Mucosa of stomach (tissue), 1 donor: ENCODE measurements at regions not wholly inside any gene's neighbourhood (a gene's known extent, or its start where the extent isn't known, plus 50 kb on each side); places are given as distances from the start of the nearest gene placed in this dataset.

ENCODE experiments used
- H3K27me3 ChIP-seq: one replicate; pipeline ENCODE4 v1.7.0; 2013; ENCODE audit warnings: mild to moderate bottlenecking, low read length; ENCODE audit not compliant: control insufficient read depth, insufficient read depth
- H3K36me3 ChIP-seq: one replicate; pipeline ENCODE4 v1.7.0; 2013; ENCODE audit warnings: low read length; ENCODE audit not compliant: control insufficient read depth, insufficient read depth
- H3K4me1 ChIP-seq: one replicate; pipeline ENCODE4 v1.7.0; 2013; ENCODE audit warnings: mild to moderate bottlenecking, low read length; ENCODE audit not compliant: control insufficient read depth, insufficient read depth
- H3K4me3 ChIP-seq: one replicate; pipeline ENCODE4 v1.7.0; 2013; ENCODE audit warnings: low read length
- H3K9ac ChIP-seq: one replicate; pipeline ENCODE4 v1.7.0; 2013; ENCODE audit warnings: mild to moderate bottlenecking, low read length, moderate library complexity
- H3K9me3 ChIP-seq: one replicate; pipeline ENCODE4 v1.7.0; 2013; ENCODE audit warnings: mild to moderate bottlenecking, low read length, moderate library complexity; ENCODE audit not compliant: control insufficient read depth
- donor health status: Pancreatic carcinoma.

DNA sequence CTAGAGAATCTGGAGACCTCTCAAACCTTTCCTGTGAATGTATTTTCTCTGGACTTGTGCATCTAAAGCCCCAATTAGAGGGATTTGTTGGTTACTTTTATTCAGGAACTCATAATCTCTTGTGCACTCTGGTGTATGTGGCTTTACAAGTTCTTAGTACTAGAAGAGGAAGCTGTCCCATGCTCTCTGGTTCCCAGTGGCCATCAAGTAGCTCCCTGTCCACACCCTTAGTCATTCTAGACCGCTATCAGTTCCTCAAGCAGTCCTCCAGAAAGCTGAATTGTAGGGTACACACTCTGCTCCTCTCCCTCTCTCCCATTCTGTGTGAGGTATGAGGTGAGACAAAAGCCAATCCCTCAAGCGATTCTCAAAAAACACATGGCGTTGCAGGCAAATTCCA lies 470.3 kb downstream of the PTPRC start:
- Histone ChIP-seq H3K9ac (no peak overlapping the region), H3K9me3 (no peaks in the 10 kb centered on the region), H3K36me3 (no peaks in the 10 kb centered on the region), H3K4me3 (no peak overlapping the region), H3K4me1 (no peaks in the 10 kb centered on the region), H3K27me3 (no peaks in the 10 kb centered on the region)

DNA sequence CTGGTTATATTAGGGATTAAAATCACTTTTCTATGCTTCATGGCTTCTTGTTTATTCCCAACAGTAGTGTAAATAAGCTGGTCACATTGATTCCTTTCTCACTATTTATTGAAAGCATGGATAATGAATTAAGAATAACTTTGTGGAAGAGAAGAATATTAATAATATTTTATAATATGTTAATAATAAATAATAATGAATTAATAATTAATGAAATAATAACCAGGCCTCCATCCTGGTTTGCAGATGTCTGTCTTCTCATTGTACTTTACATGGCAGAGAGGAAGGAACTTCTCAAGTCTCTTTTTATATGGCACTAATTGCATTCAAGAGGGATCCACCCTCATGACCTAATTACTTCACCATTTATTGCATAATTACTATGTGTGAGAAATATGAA lies 473.5 kb downstream of the PTPRC start:
- no peak overlapping the region for H3K9ac ChIP-seq
- no peaks in the 10 kb centered on the region for H3K36me3 ChIP-seq
- no peaks in the 10 kb centered on the region for H3K27me3 ChIP-seq
- H3K9me3 ChIP-seq = no peaks in the 10 kb centered on the region
- no peaks in the 10 kb centered on the region for H3K4me1 ChIP-seq
- H3K4me3 ChIP-seq = no peak overlapping the region

DNA sequence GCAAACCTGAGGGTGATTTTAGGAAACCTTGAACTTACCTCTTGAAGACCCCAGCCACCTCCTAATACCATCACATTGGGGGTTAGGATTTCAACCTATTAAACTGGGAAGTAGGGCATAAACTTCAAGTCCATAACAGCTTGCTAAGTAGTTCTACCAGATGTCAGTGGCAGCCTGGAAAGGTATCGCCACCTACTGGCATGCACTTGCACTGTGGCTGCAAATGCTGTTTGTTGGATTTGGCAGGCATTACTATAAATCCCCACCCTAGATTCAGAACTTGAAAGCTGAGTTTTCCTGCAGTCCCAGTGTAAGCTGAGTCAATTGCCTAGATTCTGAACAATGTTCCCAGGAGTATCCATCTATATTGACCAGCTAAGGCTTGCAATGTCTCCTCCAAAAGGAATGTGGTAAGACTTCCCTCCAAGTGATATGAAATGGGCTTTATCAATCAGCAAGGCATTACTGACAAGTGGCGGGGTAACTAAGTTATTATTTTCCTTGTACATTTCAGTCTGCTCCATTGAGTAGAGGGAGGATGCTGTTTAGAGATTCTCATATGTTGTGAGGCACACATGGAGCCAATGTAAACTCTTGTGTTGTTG lies 474.5 kb downstream of the PTPRC start:
- H3K9ac ChIP-seq = no peak overlapping the region
- no peak overlapping the region for H3K4me3 ChIP-seq
- H3K4me1 ChIP-seq = no peaks in the 10 kb centered on the region
- no peaks in the 10 kb centered on the region for H3K9me3 ChIP-seq
- H3K27me3 ChIP-seq = no peaks in the 10 kb centered on the region
- no peaks in the 10 kb centered on the region for H3K36me3 ChIP-seq

DNA sequence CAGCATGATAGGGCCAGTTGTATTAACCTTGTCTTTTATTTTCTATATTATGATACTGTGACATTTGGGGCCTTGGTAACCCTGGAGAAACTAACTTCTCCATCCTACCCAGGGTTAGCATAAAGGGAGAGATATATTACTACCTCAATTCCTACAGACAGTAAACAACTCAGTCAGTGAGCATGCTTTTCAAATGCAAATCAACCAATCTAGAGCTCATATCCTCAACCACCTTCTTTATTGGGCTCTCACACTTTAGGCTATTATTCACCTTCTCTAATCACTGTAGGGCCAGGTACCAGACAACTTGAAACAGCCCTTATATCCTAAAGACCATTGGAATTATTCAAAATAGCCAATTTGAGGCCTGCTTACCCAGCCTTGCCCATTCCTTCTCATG lies 477.6 kb downstream of the PTPRC start:
- no peak overlapping the region for H3K4me3 ChIP-seq
- H3K27me3 ChIP-seq = no peaks in the 10 kb centered on the region
- no peaks in the 10 kb centered on the region for H3K36me3 ChIP-seq
- H3K4me1 ChIP-seq = no peaks in the 10 kb centered on the region
- no peaks in the 10 kb centered on the region for H3K9me3 ChIP-seq
- no peak overlapping the region for H3K9ac ChIP-seq

DNA sequence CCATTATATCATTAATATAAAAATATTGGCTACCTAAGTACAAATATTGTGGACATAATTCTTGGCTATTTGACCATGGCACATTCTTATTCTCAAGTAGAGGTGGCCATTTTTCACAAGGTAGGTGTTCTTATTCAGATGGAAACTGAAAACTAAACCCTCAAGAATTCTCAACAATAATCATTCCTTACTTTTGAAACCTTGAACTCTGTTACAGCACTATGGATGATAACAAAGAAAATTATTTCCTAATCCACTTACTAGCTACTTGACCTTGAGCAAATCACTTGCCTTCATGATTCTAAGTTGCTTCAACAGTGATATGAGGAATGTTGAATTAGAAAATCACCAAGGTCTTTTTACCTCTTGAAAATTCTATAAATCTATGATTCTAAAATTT lies 482.2 kb downstream of the PTPRC start:
- Histone ChIP-seq H3K36me3 (no peaks in the 10 kb centered on the region), H3K4me3 (no peak overlapping the region)

DNA sequence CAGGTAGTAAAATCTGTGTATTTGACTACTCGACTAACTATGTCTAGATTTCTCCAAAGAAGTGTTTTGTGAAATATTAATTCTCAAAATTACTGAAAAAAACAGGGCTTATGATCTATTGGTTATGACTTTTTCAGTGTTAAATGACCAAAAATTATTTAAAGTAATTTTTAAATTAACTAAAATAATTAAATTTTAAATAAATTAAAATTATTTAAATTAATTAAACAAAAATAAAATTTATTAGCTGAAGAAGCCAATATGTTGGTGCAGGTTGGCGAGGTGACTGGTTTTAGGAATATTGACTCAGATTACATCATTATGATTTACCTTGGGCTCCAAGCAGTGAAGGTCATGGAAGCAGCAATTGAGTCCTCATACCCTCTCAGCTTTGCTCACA lies 483.2 kb downstream of the PTPRC start:
- H3K9me3 ChIP-seq = no peaks in the 10 kb centered on the region

More for the DNA sequence above, 482.2 kb downstream of the PTPRC start:
- Histone ChIP-seq H3K9ac (no peak overlapping the region), H3K4me1 (no peaks in the 10 kb centered on the region), H3K27me3 (no peaks in the 10 kb centered on the region), H3K9me3 (no peaks in the 10 kb centered on the region)

DNA sequence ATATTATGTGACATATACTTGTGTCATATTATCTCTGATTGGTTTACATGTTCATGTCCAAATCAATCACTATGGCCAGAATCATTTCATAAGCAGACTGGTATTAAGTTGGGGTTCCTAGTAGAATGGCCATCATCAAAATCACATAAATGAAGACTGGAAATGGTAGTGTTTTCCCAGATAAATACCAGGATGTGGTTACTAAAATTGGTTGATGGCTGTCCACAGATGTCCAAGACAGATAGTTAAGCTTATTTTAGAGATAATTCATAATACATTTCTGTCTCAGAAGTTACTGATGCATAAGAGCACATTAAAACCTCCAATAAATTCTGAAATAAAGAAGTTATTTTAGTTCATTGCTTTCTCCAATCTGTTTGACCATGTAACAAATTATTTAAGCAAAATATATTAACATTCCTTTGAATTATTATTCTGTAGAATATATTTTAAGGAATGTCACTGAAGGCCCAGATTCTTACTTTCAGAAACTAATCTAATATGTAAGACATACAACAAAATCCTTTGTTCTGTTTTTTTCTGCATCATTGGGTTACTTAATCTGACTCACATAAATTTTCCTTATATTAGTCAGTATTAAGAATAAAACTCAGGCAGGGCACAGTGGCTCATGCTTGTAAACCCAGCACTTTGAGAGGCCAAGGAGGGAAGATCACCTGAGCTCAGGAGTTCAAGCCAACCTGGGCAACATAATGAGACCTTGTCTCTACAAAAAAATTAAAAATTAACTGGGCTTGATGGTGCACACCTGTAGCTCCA lies 483.9 kb downstream of the PTPRC start:
- H3K9ac ChIP-seq = no peak overlapping the region
- no peaks in the 10 kb centered on the region for H3K36me3 ChIP-seq
- H3K4me3 ChIP-seq = no peak overlapping the region
- no peaks in the 10 kb centered on the region for H3K4me1 ChIP-seq
- H3K27me3 ChIP-seq = no peaks in the 10 kb centered on the region
- no peaks in the 10 kb centered on the region for H3K9me3 ChIP-seq

More for the DNA sequence above, 483.2 kb downstream of the PTPRC start:
- H3K36me3 ChIP-seq = no peaks in the 10 kb centered on the region
- no peak overlapping the region for H3K4me3 ChIP-seq
- H3K27me3 ChIP-seq = no peaks in the 10 kb centered on the region
- H3K9ac ChIP-seq = no peak overlapping the region
- no peaks in the 10 kb centered on the region for H3K4me1 ChIP-seq

DNA sequence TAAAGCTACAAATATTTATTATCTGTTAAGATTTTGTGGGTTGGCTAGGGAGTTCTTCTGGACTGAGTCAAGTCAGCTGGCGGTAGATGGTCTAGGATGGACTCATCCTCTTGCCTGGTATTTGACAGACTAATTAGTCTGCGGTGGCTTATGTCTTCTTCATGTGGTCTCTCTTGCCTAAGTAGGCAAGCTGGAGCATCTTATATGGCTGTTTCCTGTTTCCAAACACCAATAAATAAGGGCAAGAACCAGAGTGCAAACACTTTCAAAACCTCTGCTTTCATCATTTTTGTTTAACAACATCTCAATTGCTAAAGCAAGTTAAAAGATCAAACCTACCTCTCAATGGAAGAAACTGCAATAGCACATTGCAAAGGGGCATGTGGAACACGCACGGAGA lies 484.8 kb downstream of the PTPRC start:
- Histone ChIP-seq H3K4me1 (no peaks in the 10 kb centered on the region), H3K9ac (no peak overlapping the region), H3K4me3 (no peak overlapping the region), H3K9me3 (no peaks in the 10 kb centered on the region), H3K27me3 (no peaks in the 10 kb centered on the region), H3K36me3 (no peaks in the 10 kb centered on the region)

DNA sequence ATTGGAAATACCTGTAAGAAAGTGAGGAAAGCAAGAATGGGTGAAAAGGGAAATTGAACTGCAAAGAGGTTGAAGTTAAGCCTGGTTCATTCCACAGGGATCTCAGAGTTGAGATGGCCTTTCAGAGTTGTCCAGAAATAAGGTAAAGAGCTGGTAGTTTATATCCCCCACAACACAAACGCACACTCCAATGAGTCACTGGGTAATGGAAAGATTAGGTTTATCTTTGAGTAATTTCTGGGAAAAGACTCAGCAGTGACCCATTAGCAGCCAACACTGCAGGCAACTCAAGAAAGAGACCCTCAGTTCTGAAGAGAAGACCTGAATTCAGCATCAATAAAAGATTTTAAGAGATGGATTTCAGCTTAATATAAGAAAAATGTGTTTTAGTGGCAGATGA lies 485.5 kb downstream of the PTPRC start:
- H3K9me3 ChIP-seq = no peaks in the 10 kb centered on the region
- no peak overlapping the region for H3K4me3 ChIP-seq
- H3K36me3 ChIP-seq = no peaks in the 10 kb centered on the region
- H3K9ac ChIP-seq = no peak overlapping the region
- H3K27me3 ChIP-seq = no peaks in the 10 kb centered on the region
- H3K4me1 ChIP-seq = no peaks in the 10 kb centered on the region

DNA sequence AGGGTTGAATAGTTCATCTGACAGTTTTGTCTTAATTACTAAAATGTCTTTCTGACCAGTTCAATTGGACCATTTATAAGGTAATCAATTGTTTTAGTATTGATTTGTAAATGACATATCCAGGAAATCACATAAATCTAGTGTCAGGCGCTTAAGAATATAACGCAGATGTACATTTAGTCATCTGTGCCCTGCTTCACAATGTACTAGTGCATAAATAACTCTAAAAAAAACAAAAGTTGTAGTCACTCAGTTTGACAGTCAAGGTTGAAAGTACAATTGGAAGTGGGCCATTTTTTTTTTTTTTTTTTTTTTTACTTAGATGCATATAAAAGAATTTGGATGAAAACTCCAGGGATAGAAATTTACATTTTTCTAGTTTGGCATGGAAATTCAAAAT lies 490.4 kb downstream of the PTPRC start:
- H3K9ac ChIP-seq = no peak overlapping the region
- H3K4me3 ChIP-seq = no peak overlapping the region
- no peaks in the 10 kb centered on the region for H3K27me3 ChIP-seq
- no peaks in the 10 kb centered on the region for H3K4me1 ChIP-seq
- H3K9me3 ChIP-seq = no peaks in the 10 kb centered on the region
- H3K36me3 ChIP-seq = no peaks in the 10 kb centered on the region

DNA sequence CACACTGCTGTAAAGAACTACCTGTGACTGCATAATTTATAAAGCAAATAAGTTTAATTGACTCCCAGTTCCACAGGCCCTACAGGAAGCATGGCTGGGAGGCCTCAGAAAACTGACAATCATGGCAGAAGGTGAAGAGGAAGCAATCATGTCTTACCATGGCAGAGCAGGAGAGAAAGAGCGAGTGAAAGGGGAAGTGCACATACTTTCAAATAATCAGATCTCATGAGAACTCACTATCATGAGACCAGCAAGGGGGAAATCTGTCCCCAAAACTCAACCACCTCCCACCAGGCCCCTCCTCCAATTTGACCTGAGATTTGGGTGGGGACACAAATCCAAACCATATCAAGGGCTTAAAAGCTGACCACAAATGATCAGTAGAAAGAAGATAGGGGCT lies 493.2 kb downstream of the PTPRC start:
- H3K27me3 ChIP-seq = no peaks in the 10 kb centered on the region
- no peaks in the 10 kb centered on the region for H3K9me3 ChIP-seq
- H3K4me1 ChIP-seq = no peaks in the 10 kb centered on the region
- no peak overlapping the region for H3K4me3 ChIP-seq
- H3K36me3 ChIP-seq = no peaks in the 10 kb centered on the region
- H3K9ac ChIP-seq = no peak overlapping the region

DNA sequence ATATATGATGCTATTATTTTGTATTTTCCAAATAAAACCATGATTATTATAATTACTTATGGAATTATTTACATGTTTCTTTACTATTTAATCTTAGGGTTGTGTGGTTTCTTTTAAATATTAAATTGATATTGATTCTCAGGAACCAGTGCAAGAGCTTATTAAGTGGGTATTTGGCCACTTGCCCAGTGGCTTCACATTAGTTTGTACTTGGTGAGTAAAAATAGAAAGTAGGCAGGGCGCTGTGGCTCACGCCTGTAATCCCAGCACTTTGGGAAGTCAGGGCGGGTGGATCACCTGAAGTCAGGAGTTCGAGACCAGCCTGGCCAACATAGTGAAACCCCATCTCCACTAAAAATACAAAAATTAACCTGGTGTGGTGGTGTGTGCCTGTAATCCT lies 497.1 kb downstream of the PTPRC start:
- Histone ChIP-seq H3K36me3 (no peaks in the 10 kb centered on the region), H3K9me3 (no peaks in the 10 kb centered on the region), H3K4me3 (no peak overlapping the region), H3K9ac (no peak overlapping the region), H3K27me3 (no peaks in the 10 kb centered on the region), H3K4me1 (no peaks in the 10 kb centered on the region)
